Mesothelial cell of epicardium (in vitro differentiated cells): ENCODE measurements at regions not wholly inside any gene's neighbourhood (a gene's known extent, or its start where the extent isn't known, plus 50 kb on each side); places are given as distances from the start of the nearest gene placed in this dataset.

Experiments used
- DNase-seq, 2 experiments: peaks; one replicate each; pipeline ENCODE4 v3.0.0; 2021; ENCODE audit warnings: low spot score in 2 of 2; ENCODE audit not compliant: unreplicated experiment in 2 of 2
- H3K27ac Mint-ChIP-seq: 2 replicates; pipeline ENCODE4 v1.8.0; 2021; ENCODE audit warnings: mixed read lengths
- H3K27me3 Mint-ChIP-seq: 2 replicates; pipeline ENCODE4 v1.8.0; 2021; ENCODE audit warnings: low read depth, mixed read lengths
- H3K36me3 Mint-ChIP-seq: 2 replicates; pipeline ENCODE4 v1.8.0; 2021; ENCODE audit warnings: mixed read lengths
- H3K4me1 Mint-ChIP-seq: 2 replicates; pipeline ENCODE4 v1.8.0; 2021; ENCODE audit warnings: mixed read lengths
- H3K4me3 Mint-ChIP-seq: 2 replicates; pipeline ENCODE4 v1.8.0; 2021; ENCODE audit warnings: mild to moderate bottlenecking, moderate library complexity, mixed read lengths
- H3K9me3 Mint-ChIP-seq: 2 replicates; pipeline ENCODE4 v1.8.0; 2021; ENCODE audit warnings: mixed read lengths
- TF ChIP-seq, protein P1 (sequence below): fragments of 200-600 bp; sonication (generic); IDR thresholded peaks from one replicate; pipeline ENCODE4 v1.5.0; 2021; ENCODE audit warnings: antibody characterized with exemption; ENCODE audit not compliant: unreplicated experiment

DNA sequence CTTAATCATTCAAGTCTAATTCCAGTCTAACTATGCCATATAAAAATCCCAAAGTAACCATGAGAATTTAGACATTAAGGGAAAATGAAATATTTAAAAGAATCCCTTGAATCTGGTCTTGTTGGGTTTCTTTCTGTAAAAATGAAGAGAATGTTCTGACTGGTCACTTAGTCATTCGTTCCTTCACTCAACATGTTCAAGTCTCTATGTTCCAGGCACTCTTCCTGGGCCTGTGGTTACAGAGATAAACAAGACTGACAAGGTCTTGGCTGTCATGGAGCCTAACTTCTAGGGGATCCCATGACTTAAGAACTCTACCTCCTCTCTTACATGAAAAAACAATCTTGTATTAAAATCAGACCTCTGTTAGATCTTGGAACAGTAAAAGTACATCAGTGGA lies 638.6 kb upstream of the TBL1XR1 start:
- TF ChIP-seq, protein P1, sequence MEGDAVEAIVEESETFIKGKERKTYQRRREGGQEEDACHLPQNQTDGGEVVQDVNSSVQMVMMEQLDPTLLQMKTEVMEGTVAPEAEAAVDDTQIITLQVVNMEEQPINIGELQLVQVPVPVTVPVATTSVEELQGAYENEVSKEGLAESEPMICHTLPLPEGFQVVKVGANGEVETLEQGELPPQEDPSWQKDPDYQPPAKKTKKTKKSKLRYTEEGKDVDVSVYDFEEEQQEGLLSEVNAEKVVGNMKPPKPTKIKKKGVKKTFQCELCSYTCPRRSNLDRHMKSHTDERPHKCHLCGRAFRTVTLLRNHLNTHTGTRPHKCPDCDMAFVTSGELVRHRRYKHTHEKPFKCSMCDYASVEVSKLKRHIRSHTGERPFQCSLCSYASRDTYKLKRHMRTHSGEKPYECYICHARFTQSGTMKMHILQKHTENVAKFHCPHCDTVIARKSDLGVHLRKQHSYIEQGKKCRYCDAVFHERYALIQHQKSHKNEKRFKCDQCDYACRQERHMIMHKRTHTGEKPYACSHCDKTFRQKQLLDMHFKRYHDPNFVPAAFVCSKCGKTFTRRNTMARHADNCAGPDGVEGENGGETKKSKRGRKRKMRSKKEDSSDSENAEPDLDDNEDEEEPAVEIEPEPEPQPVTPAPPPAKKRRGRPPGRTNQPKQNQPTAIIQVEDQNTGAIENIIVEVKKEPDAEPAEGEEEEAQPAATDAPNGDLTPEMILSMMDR = no peak
- H3K4me3 Mint-ChIP-seq = no peak overlapping the region
- DNase-seq = no peak
- H3K9me3 Mint-ChIP-seq = no peaks in the 10 kb centered on the region
- H3K4me1 Mint-ChIP-seq = peaks cover 31% of the 10 kb centered on the region
- no peak overlapping the region for H3K27ac Mint-ChIP-seq
- H3K36me3 Mint-ChIP-seq = no peaks in the 10 kb centered on the region
- H3K27me3 Mint-ChIP-seq = no peaks in the 10 kb centered on the region

- H3K4me1 Mint-ChIP-seq = peaks cover 31% of the 10 kb centered on the region
- no peak for DNase-seq
- no peaks in the 10 kb centered on the region for H3K9me3 Mint-ChIP-seq
- TF ChIP-seq, protein P1 = no peak
- no peaks in the 10 kb centered on the region for H3K36me3 Mint-ChIP-seq
- no peaks in the 10 kb centered on the region for H3K27me3 Mint-ChIP-seq
- no peak overlapping the region for H3K27ac Mint-ChIP-seq
- H3K4me3 Mint-ChIP-seq = no peak overlapping the region
Observed at GRCh38 chr3:177836671-177837070, 639.4 kb upstream of the TBL1XR1 start.

GRCh38 chr3:177837951-177838655 lies 640.8 kb upstream of the TBL1XR1 start:
- Mint-ChIP-seq H3K27me3 (no peaks in the 10 kb centered on the region), H3K4me1 (peaks cover 23% of the 10 kb centered on the region), H3K4me3 (no peak overlapping the region), H3K36me3 (no peaks in the 10 kb centered on the region), H3K27ac (no peak overlapping the region), H3K9me3 (no peaks in the 10 kb centered on the region)
- DNase-seq = no peak
- TF ChIP-seq, protein P1 = no peak

- no peak overlapping the region for H3K27ac Mint-ChIP-seq
- no peak for DNase-seq
- H3K36me3 Mint-ChIP-seq = no peaks in the 10 kb centered on the region
- H3K4me1 Mint-ChIP-seq = peaks cover 17% of the 10 kb centered on the region
- H3K9me3 Mint-ChIP-seq = no peaks in the 10 kb centered on the region
- TF ChIP-seq, protein P1 = no peak
- H3K4me3 Mint-ChIP-seq = no peak overlapping the region
- H3K27me3 Mint-ChIP-seq = no peaks in the 10 kb centered on the region
Observed at GRCh38 chr3:177838766-177839350, 641.6 kb upstream of the TBL1XR1 start.

DNA sequence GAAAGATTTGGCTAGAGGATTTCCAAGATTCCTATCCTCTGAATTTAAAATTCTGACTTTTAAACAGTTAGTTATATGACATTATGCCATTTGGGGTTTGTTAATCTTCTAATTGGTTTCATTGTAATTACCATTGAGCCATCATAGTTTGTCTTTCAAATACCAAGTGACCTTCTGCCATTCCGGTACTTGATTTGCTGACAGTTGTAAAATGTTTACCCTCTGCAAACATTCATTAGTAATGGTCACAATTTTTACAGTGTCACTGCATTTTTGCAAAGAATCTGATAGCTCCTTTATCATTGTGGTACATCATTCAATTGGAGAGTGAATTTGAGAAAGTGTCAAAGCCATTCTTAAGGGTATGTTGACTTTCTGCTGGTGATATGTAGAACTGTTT lies 645.0 kb upstream of the TBL1XR1 start:
- TF ChIP-seq, protein P1 = no peak
- no peaks in the 10 kb centered on the region for H3K36me3 Mint-ChIP-seq
- H3K27me3 Mint-ChIP-seq = no peaks in the 10 kb centered on the region
- no peak overlapping the region for H3K27ac Mint-ChIP-seq
- H3K9me3 Mint-ChIP-seq = peaks cover 12% of the 10 kb centered on the region
- H3K4me1 Mint-ChIP-seq = peaks cover 11% of the 10 kb centered on the region
- no peak for DNase-seq
- no peak overlapping the region for H3K4me3 Mint-ChIP-seq
